Mucosa of descending colon (tissue), 3 donors: ENCODE measurements at regions not wholly inside any gene's neighbourhood (a gene's known extent, or its start where the extent isn't known, plus 50 kb on each side); places are given as distances from the start of the nearest gene placed in this dataset.

Experiments used
- ATAC-seq: fragments of 200-7000 bp; cut with Tn5 transposase; one replicate; pipeline ENCODE4 v1.9.1; 2020; ENCODE audit warnings: mild to moderate bottlenecking, moderate library complexity
- DNase-seq, 3 donors: peaks; one replicate each; pipeline ENCODE4 v3.0.0-alpha.2; 2020
- H3K36me3 ChIP-seq: fragments of 200-600 bp; one replicate; pipeline ENCODE4 v1.8.0; 2021; ENCODE audit warnings: low read depth, mild to moderate bottlenecking
- H3K4me1 ChIP-seq: fragments of 200-600 bp; one replicate; pipeline ENCODE4 v1.8.0; 2021; ENCODE audit warnings: low read depth, mild to moderate bottlenecking
- H3K4me3 ChIP-seq: fragments of 200-600 bp; one replicate; pipeline ENCODE4 v1.8.0; 2021; ENCODE audit warnings: mild to moderate bottlenecking
- H3K9me3 ChIP-seq: fragments of 200-600 bp; one replicate; pipeline ENCODE4 v1.8.0; 2021; ENCODE audit warnings: mild to moderate bottlenecking
- intact Hi-C, 2 donors: fragments of 100-400 bp; cut with DNase I in 1 of 2; cut with micrococcal nuclease in 1 of 2; formaldehyde crosslinking; loops; one replicate each; pipeline versions ENCODE4 v1.11.0 to v1.11.1; 2022; cut with DNase I, micrococcal nuclease
- TF ChIP-seq, protein P1 (sequence below): fragments of 200-600 bp; IDR thresholded peaks from one replicate; pipeline ENCODE4 v1.8.0; 2022; ENCODE audit warnings: antibody characterized with exemption, mild to moderate bottlenecking
- donor health status: DM: no; HTN: no; CAD: no; lungs with moderate emphysema.
- donor health status: DM: no; HTN: no; CAD: no.
- donor health status: DM: no; HTN: yes; CAD: no.

DNA sequence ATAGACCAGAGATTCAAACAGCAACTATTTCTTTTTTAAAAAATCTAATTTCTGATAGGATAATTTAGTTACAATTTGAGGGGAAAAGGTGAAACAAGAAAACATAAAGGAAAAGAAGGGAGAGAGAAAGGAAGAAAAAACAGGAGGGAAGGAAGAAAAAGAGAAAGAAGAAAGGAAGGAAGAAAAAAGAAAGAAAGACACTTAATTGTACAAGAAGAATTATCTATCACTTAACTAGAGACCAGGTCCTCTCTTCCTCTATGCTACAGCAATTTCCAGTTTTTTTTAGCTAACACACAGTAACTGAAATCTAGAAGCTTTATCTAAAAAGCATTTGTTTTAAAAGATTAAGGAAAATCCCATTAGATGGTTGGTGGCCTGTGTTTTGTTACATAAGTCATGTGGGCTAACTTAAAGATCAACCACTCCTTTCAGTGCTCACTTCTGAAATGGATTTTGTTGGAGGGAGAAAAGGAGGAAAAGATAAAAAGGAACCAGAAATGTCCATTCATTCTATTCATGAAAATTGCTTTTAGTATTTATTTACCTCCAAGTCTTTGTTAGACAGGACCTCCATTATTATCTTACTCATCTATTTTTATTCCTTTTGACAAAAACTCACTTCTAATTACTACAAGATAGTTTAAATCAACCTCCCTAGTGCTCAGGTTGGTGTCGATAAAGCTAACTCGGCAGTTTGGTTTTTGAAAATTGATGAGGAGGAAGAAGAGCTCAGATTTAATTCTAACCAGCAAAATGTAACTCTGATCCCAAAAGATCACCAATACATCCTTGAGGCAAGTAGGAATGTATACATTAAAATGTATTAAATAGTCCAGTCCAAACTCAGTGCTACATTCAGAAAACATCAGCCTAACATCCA lies 251.5 kb upstream of the FN1 start:
- no peak for ATAC-seq
- TF ChIP-seq, protein P1, sequence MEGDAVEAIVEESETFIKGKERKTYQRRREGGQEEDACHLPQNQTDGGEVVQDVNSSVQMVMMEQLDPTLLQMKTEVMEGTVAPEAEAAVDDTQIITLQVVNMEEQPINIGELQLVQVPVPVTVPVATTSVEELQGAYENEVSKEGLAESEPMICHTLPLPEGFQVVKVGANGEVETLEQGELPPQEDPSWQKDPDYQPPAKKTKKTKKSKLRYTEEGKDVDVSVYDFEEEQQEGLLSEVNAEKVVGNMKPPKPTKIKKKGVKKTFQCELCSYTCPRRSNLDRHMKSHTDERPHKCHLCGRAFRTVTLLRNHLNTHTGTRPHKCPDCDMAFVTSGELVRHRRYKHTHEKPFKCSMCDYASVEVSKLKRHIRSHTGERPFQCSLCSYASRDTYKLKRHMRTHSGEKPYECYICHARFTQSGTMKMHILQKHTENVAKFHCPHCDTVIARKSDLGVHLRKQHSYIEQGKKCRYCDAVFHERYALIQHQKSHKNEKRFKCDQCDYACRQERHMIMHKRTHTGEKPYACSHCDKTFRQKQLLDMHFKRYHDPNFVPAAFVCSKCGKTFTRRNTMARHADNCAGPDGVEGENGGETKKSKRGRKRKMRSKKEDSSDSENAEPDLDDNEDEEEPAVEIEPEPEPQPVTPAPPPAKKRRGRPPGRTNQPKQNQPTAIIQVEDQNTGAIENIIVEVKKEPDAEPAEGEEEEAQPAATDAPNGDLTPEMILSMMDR, result no peak
- H3K4me1 ChIP-seq, result no peaks in the 10 kb centered on the region
- no peak overlapping the region for H3K4me3 ChIP-seq
- no peaks in the 10 kb centered on the region for H3K9me3 ChIP-seq
- no peak for DNase-seq
- intact Hi-C loops, result no loop called here
- H3K36me3 ChIP-seq, result no peaks in the 10 kb centered on the region

DNA sequence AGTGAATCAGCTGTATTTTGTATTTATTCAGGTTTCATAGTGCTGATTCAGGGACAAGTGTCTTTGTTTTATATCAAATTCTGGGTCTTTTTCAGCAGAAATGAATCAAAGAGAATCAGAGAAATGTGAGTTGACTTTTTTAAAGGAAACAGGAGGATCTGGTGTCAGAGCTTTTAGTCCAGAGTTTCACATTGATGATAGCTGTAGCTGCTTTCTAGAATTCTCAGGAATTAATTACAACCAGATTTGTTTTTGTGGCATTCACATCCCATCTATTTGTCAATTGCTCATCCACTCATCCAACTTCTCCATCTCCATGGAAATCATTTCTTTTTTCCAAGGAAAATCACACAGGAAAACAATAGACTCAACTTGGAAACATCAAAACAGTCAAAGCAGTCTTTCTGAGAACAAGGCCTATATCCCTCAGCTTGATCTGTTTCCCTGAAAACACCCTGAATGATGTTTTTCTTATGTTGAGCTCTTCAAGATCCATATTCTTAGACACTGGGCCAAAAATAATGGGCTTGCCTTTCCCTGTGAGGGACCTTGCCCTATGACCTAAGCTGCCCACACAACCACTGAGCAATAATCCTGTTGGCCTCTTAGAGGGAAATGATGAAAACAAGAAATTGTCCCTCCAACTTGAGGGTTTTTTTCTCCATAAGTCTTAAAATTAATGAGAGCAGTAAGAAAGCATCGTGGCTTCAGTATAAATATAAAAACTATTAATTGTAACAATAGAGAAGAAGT lies 249.5 kb upstream of the FN1 start:
- TF ChIP-seq, protein P1, result no peak
- Histone ChIP-seq H3K36me3 (no peaks in the 10 kb centered on the region), H3K4me1 (no peaks in the 10 kb centered on the region), H3K4me3 (no peak overlapping the region), H3K9me3 (no peaks in the 10 kb centered on the region)
- DNase-seq (no peak), ATAC-seq (no peak)
- intact Hi-C loops, result no loop called here

DNA sequence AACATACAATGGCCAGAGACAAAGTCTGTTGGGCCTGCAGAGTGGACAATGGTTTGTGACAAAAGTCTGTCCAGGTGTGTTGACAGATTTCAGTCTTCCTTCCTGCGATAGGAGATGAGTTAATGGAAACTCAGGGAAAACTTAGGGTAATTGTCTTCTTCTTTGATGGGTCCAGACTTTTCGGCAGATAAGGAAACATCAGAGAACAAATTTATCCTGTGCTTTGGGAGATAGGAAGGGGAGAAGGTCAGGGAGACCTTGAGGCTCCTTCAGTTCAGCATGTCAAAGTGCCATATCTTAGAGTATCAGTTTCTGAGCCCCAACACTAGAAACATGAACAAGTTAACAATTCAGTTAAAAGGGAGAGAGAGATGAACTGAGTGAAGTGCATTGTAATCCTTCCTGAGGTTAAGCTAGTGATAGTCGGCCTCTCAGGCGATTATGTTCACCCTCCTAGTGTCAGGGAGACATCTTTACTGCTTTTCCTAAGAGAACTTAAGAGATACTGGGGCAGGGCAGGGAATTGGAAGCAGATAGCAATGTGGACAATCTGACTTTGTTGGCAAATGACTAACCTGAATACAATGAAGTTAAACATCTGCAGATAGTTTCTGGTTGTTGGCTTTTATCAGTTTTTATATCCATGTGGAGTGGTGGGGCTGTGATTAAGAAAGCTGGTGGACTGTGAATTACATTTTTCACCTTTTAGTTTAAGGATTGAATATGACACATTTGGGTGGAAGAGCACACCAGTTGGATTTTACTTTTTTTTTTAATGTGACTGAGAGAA lies 248.8 kb upstream of the FN1 start:
- intact Hi-C loops, result no loop called here
- Histone ChIP-seq H3K4me1 (no peaks in the 10 kb centered on the region), H3K36me3 (no peaks in the 10 kb centered on the region), H3K4me3 (no peak overlapping the region), H3K9me3 (no peaks in the 10 kb centered on the region)
- no peak for ATAC-seq
- no peak for DNase-seq
- TF ChIP-seq, protein P1, result no peak

DNA sequence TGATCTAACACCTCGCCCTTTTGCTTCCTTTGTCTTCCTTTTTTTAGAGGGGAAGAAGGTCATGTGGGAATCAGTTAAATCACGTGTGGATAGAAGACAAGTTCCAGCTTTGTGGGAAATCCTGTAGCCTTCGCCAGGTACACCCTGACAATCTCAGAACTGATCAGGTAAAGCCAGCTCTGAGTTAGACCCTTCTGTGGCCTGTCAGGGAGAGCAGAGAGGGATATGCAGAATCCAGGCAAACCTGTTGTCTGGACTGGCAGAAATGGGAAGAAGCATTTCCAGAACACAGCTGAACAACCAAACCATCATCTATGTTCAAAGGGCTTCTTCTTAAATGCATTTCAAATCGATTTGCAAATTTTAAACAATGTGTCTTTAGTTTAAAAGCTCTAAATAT lies 247.4 kb upstream of the FN1 start:
- H3K9me3 ChIP-seq, result no peaks in the 10 kb centered on the region
- no peaks in the 10 kb centered on the region for H3K4me1 ChIP-seq
- no peak for ATAC-seq
- intact Hi-C loops, result no loop called here
- H3K36me3 ChIP-seq, result no peaks in the 10 kb centered on the region
- no peak for DNase-seq
- TF ChIP-seq, protein P1, result no peak
- no peak overlapping the region for H3K4me3 ChIP-seq

DNA sequence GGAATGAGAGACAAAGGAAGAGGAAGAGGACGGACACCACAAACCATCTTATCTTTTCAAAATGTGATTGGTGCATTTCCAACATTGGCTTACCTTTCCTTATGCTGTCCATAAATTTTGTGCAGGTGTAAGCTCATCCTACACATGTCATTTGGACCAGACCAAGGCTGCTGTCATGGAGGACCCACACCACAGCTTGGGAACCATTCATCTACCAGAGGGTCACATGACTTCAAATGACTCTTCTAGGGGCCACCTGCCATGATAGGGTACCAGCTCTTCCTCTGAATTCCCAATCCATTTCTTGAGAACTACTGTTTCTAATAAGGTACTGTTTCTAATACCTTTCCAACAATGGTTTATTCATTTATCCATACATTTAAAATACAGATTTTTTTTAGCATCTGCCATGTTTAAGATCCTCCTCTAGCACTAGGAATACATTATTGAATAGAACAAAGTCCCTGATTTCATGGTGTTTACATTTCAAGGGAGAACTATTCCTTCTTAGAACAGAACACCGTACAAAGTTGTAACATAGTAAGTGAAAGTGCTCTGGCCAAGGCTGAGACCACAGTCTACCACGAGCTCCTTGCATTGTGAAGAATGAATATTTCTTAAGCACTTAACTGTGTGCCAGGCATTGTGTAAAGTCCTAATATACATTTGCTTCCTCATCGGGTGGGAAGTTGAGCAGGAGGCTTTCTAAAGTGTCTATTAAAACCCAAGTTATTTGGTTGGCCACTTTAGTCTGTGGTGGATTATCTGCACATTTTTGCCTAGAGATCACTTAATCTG lies 246.1 kb upstream of the FN1 start:
- H3K36me3 ChIP-seq, result no peaks in the 10 kb centered on the region
- intact Hi-C loops, result no loop called here
- no peak overlapping the region for H3K4me3 ChIP-seq
- TF ChIP-seq, protein P1, result no peak
- no peaks in the 10 kb centered on the region for H3K9me3 ChIP-seq
- no peaks in the 10 kb centered on the region for H3K4me1 ChIP-seq
- ATAC-seq (no peak), DNase-seq (no peak)
